Esophagus squamous epithelium (tissue), 5 donors: ENCODE measurements at regions not wholly inside any gene's neighbourhood (a gene's known extent, or its start where the extent isn't known, plus 50 kb on each side); places are given as distances from the start of the nearest gene placed in this dataset.

Experiments used
- DNase-seq: peaks from one replicate; lab custom pipeline; 2025; lab: John Stamatoyannopoulos, UW
- H3K27ac ChIP-seq, 4 donors: fragments of 200-600 bp; sonication (generic); one replicate each; pipeline ENCODE4 v1.5.1; 2016 to 2019; ENCODE audit warnings: mild to moderate bottlenecking in 1 of 4
- H3K27me3 ChIP-seq, 4 donors: fragments of 200-600 bp; sonication (generic); 1 replicate in 3 of 4; 2 replicates in 1 of 4; pipeline versions ENCODE4 v1.5.1 to v1.6.0; 2017 to 2021; ENCODE audit warnings: antibody characterized with exemption in 1 of 4
- H3K36me3 ChIP-seq, 3 donors: fragments of 200-600 bp; sonication (generic); one replicate each; pipeline ENCODE4 v1.5.1; 2016 to 2019
- H3K4me1 ChIP-seq, 3 donors: fragments of 200-600 bp; sonication (generic); one replicate each; pipeline ENCODE4 v1.5.1; 2017 to 2019
- H3K4me3 ChIP-seq, 4 donors: fragments of 200-600 bp; sonication (generic); 1 replicate in 3 of 4; 2 replicates in 1 of 4; pipeline ENCODE4 v1.5.1; 2016 to 2019; ENCODE audit warnings: mild to moderate bottlenecking in 2 of 4, moderate library complexity in 1 of 4
- H3K9me3 ChIP-seq, 3 donors: fragments of 200-600 bp; sonication (generic); one replicate each; pipeline ENCODE4 v1.5.1; 2016 to 2019
- CTCF ChIP-seq, 6 experiments: fragments of 450-650 bp in 4 of 6; fragments of 200-600 bp in 2 of 6; sonication (generic) in 2 of 6; IDR thresholded peaks; one replicate each; pipeline ENCODE4 v1.5.1; 2016 to 2019; ENCODE audit warnings: antibody characterized with exemption in 6 of 6, mild to moderate bottlenecking in 4 of 6, moderate library complexity in 4 of 6
- POLR2A ChIP-seq, 4 donors: fragments of 450-650 bp; IDR thresholded peaks; one replicate each; pipeline ENCODE4 v1.6.1; 2017; ENCODE audit warnings: antibody characterized with exemption in 4 of 4, mild to moderate bottlenecking in 4 of 4, moderate library complexity in 3 of 4
- WGBS, 2 donors: methylation state at CpG; one replicate each; pipeline ENCODE4 v1.1.5; 2018; 5-methylcytosine and 5-hydroxymethylcytosine counted together
- intact Hi-C: fragments of 100-400 bp; cut with DNase I; formaldehyde crosslinking; loops from one replicate; pipeline ENCODE4 v1.15.0; 2022
- donor health status: DM: yes; HTN: yes; CAD: no.

GRCh38 chr1:228876187-228876586 lies 140.9 kb downstream of the RHOU start:
- Histone ChIP-seq H3K4me1 (no peaks in the 10 kb centered on the region), H3K27ac (no peak overlapping the region), H3K36me3 (no peaks in the 10 kb centered on the region), H3K9me3 (no peaks in the 10 kb centered on the region), H3K27me3 (no peaks in the 10 kb centered on the region), H3K4me3 (no peak overlapping the region)
- 71 to 78% methylated on average over 1 to 3 of the region's 4 CpGs for WGBS, 2 donors
- no peak for DNase-seq
- no peak for TF ChIP-seq CTCF (IDR thresholded peaks at IDR 0.05)
- TF ChIP-seq POLR2A (IDR thresholded peaks at IDR 0.05) = no peak
- intact Hi-C loops = no loop called here

- WGBS, 2 donors = 76 to 92% methylated on average over 2 of the region's 2 CpGs
- Histone ChIP-seq H3K27ac (no peak overlapping the region), H3K36me3 (no peaks in the 10 kb centered on the region), H3K4me3 (no peak overlapping the region), H3K4me1 (no peaks in the 10 kb centered on the region), H3K27me3 (no peaks in the 10 kb centered on the region), H3K9me3 (no peaks in the 10 kb centered on the region)
- no peak for DNase-seq
- TF ChIP-seq POLR2A (IDR thresholded peaks at IDR 0.05) (no peak), CTCF (IDR thresholded peaks at IDR 0.05) (no peak)
- intact Hi-C loops = no loop called here
These were observed 143.9 kb downstream of the RHOU start for GRCh38 chr1:228879164-228879563.

- intact Hi-C loops = no loop called here
- H3K4me3 ChIP-seq = no peak overlapping the region
- TF ChIP-seq CTCF (IDR thresholded peaks at IDR 0.05) = no peak
- no peak for TF ChIP-seq POLR2A (IDR thresholded peaks at IDR 0.05)
- no peaks in the 10 kb centered on the region for H3K36me3 ChIP-seq
- no peaks in the 10 kb centered on the region for H3K27me3 ChIP-seq
- no peak overlapping the region for H3K27ac ChIP-seq
- H3K4me1 ChIP-seq = no peaks in the 10 kb centered on the region
- H3K9me3 ChIP-seq = no peaks in the 10 kb centered on the region
- DNase-seq = no peak
- 80 to 83% methylated on average over 4 of the region's 4 CpGs for WGBS, 2 donors
These were observed 146.9 kb downstream of the RHOU start for GRCh38 chr1:228882041-228882770.

- no peak for DNase-seq
- Histone ChIP-seq H3K27me3 (no peaks in the 10 kb centered on the region), H3K4me1 (no peaks in the 10 kb centered on the region), H3K9me3 (no peaks in the 10 kb centered on the region), H3K27ac (no peak overlapping the region), H3K36me3 (no peaks in the 10 kb centered on the region), H3K4me3 (no peak overlapping the region)
- WGBS, 2 donors = 82 to 85% methylated on average over 4 of the region's 4 CpGs
- TF ChIP-seq POLR2A (IDR thresholded peaks at IDR 0.05) (no peak), CTCF (IDR thresholded peaks at IDR 0.05) (no peak)
- intact Hi-C loops = no loop called here
These were observed 147.6 kb downstream of the RHOU start for GRCh38 chr1:228882771-228883450.

GRCh38 chr1:228883535-228883934 lies 148.3 kb downstream of the RHOU start:
- no peak overlapping the region for H3K4me3 ChIP-seq
- no peaks in the 10 kb centered on the region for H3K4me1 ChIP-seq
- no peaks in the 10 kb centered on the region for H3K36me3 ChIP-seq
- no peak for DNase-seq
- WGBS, 2 donors = 96 to 100% methylated on average over 2 of the region's 2 CpGs
- H3K27ac ChIP-seq = no peak overlapping the region
- TF ChIP-seq POLR2A (IDR thresholded peaks at IDR 0.05) = no peak
- no peak for TF ChIP-seq CTCF (IDR thresholded peaks at IDR 0.05)
- intact Hi-C loops = no loop called here
- no peaks in the 10 kb centered on the region for H3K9me3 ChIP-seq
- H3K27me3 ChIP-seq = no peaks in the 10 kb centered on the region
